GM21723 (cell line): ENCODE measurements at regions not wholly inside any gene's neighbourhood (a gene's known extent, or its start where the extent isn't known, plus 50 kb on each side); places are given as distances from the start of the nearest gene placed in this dataset.
"Not testable (repeated sequence)": the region's sequence is repeated elsewhere in the genome, so short reads cannot be mapped to it uniquely, and the experiment has no call there.

ENCODE experiments used
- ATAC-seq: cut with Tn5 transposase; IDR thresholded peaks from one replicate; pipeline ENCODE4 v1.9.1; 2021; ENCODE audit warnings: mild to moderate bottlenecking, moderate library complexity; ENCODE audit not compliant: unreplicated experiment

- not testable (repeated sequence) for ATAC-seq
Measured at GRCh38 chr1:145553795-145554194, 54.0 kb upstream of the GPR89A start.

GRCh38 chr1:145545055-145545454 lies 62.7 kb upstream of the GPR89A start:
- no peak for ATAC-seq

- not testable (repeated sequence) for ATAC-seq
Measured at GRCh38 chr1:145541685-145542084, 66.1 kb upstream of the GPR89A start.

- not testable (repeated sequence) for ATAC-seq
Measured at GRCh38 chr1:145541246-145541645, 66.5 kb upstream of the GPR89A start.

GRCh38 chr1:145538118-145538882 lies 69.5 kb upstream of the GPR89A start:
- ATAC-seq, result not testable (repeated sequence)

GRCh38 chr1:145537003-145537402 lies 70.8 kb upstream of the GPR89A start:
- not testable (repeated sequence) for ATAC-seq

- not testable (repeated sequence) for ATAC-seq
Measured at GRCh38 chr1:145535461-145535860, 72.3 kb upstream of the GPR89A start.

GRCh38 chr1:145528068-145528564 lies 79.7 kb upstream of the GPR89A start:
- ATAC-seq, result not testable (repeated sequence)

- ATAC-seq, result not testable (repeated sequence)
Measured at GRCh38 chr1:145520159-145520558, 87.6 kb upstream of the GPR89A start.

GRCh38 chr1:145519302-145519701 lies 88.5 kb upstream of the GPR89A start:
- ATAC-seq, result not testable (repeated sequence)

GRCh38 chr1:145513017-145513416 lies 87.6 kb upstream of the NBPF20 start:
- ATAC-seq, result not testable (repeated sequence)

- ATAC-seq, result peak; percentile 57
Measured at GRCh38 chr1:145508053-145508452, 82.7 kb upstream of the NBPF20 start.

- ATAC-seq, result not testable (repeated sequence)
Measured at GRCh38 chr1:145505663-145506647, 80.6 kb upstream of the NBPF20 start.

GRCh38 chr1:145504834-145505413 lies 79.5 kb upstream of the NBPF20 start:
- ATAC-seq, result not testable (repeated sequence)

- ATAC-seq, result not testable (repeated sequence)
Measured at GRCh38 chr1:145504310-145504709, 78.9 kb upstream of the NBPF20 start.

- ATAC-seq, result not testable (repeated sequence)
Measured at GRCh38 chr1:145500251-145500650, 74.8 kb upstream of the NBPF20 start.

GRCh38 chr1:145495077-145495871 lies 69.9 kb upstream of the NBPF20 start:
- ATAC-seq, result not testable (repeated sequence)

GRCh38 chr1:145488193-145488933 lies 63.0 kb upstream of the NBPF20 start:
- ATAC-seq, result not testable (repeated sequence)

- ATAC-seq, result not testable (repeated sequence)
Measured at GRCh38 chr1:145487156-145487555, 61.8 kb upstream of the NBPF20 start.
